Psoas muscle (tissue), 7 donors: ENCODE measurements at regions not wholly inside any gene's neighbourhood (a gene's known extent, or its start where the extent isn't known, plus 50 kb on each side); places are given as distances from the start of the nearest gene placed in this dataset.

Source experiments
- ATAC-seq, 4 donors: fragments of 200-7000 bp; cut with Tn5 transposase; one replicate each; pipeline ENCODE4 v1.9.1; 2020; ENCODE audit warnings: moderate library complexity in 3 of 4, mild to moderate bottlenecking in 2 of 4
- DNase-seq, 2 donors: peaks; one replicate each; pipeline ENCODE4 v3.0.0-alpha.2; 2020
- H3K27ac ChIP-seq: fragments of 200-600 bp; one replicate; pipeline ENCODE4 v1.8.0; 2022
- H3K27me3 ChIP-seq, 3 donors: fragments of 200-600 bp in 1 of 3; one replicate each; pipeline versions ENCODE4 v1.6.1 to v1.8.0; 2013 to 2022; ENCODE audit warnings: low read length in 2 of 3, mild to moderate bottlenecking in 2 of 3, moderate library complexity in 1 of 3; ENCODE audit not compliant: insufficient read depth in 3 of 3
- H3K36me3 ChIP-seq, 2 donors: fragments of 200-600 bp in 1 of 2; one replicate each; pipeline versions ENCODE4 v1.6.1 to v1.8.0; 2013 to 2022; ENCODE audit warnings: low read depth in 1 of 2, mild to moderate bottlenecking in 1 of 2, moderate library complexity in 1 of 2; ENCODE audit not compliant: insufficient read depth in 1 of 2
- H3K4me1 ChIP-seq: fragments of 200-600 bp; one replicate; pipeline ENCODE4 v1.8.0; 2022
- H3K4me3 ChIP-seq: fragments of 200-600 bp; one replicate; pipeline ENCODE4 v1.8.0; 2022; ENCODE audit warnings: mild to moderate bottlenecking
- H3K9me3 ChIP-seq: fragments of 200-600 bp; one replicate; pipeline ENCODE4 v1.8.0; 2022
- WGBS, 3 donors: extraction: QIAGEN DNeasy Blood & Tissue Kit; methylation state at CpG; one replicate each; pipeline versions ENCODE4 v1.1.6 to v1.1.7; 2013; 5-methylcytosine and 5-hydroxymethylcytosine counted together
- intact Hi-C, 2 donors: fragments of 100-400 bp; cut with DNase I; formaldehyde crosslinking; loops; one replicate each; pipeline versions ENCODE4 v1.11.0 to v1.14.2; 2022
- TF ChIP-seq, protein P1 (sequence below): fragments of 200-600 bp; IDR thresholded peaks from one replicate; pipeline ENCODE4 v1.8.0; 2022; ENCODE audit warnings: antibody characterized with exemption
- donor health status: healthy with polysubstance abuse.
- donor health status: DM: no; HTN: no; CAD: no; lungs with moderate emphysema.
- donor health status: Bipolar disorder and iron deficiency.
- donor health status: healthy.
- donor health status: DM: yes; HTN: yes; CAD: no.
- donor health status: DM: no; HTN: no; CAD: no.
- donor health status: DM: yes; HTN: yes; CAD: no.

DNA sequence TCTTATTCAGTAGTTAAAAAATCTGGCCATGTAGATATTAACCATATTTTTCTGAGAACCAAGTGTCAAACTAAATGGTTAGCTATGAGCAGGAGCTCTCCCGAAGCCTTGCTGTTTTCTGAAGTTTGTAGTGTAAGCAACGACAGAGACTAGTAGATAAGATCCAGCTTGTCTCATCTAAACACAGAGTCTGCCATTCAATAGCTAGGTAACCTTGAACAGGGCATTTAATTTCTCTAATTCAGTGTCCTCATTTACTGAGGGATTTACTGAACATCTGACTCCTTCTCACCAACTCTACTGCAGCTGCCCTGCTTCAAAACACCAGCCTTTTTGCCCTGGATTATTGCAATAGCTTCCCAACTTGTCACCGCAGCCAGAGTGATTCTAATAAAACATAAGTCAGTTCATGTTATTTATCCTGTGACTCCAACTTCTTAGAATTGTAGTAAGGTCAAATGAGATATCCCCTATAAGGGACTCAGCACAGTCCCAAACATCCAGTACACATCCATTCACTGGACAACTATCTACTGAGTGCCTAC lies 337.0 kb downstream of the PLK2 start:
- TF ChIP-seq, protein P1, sequence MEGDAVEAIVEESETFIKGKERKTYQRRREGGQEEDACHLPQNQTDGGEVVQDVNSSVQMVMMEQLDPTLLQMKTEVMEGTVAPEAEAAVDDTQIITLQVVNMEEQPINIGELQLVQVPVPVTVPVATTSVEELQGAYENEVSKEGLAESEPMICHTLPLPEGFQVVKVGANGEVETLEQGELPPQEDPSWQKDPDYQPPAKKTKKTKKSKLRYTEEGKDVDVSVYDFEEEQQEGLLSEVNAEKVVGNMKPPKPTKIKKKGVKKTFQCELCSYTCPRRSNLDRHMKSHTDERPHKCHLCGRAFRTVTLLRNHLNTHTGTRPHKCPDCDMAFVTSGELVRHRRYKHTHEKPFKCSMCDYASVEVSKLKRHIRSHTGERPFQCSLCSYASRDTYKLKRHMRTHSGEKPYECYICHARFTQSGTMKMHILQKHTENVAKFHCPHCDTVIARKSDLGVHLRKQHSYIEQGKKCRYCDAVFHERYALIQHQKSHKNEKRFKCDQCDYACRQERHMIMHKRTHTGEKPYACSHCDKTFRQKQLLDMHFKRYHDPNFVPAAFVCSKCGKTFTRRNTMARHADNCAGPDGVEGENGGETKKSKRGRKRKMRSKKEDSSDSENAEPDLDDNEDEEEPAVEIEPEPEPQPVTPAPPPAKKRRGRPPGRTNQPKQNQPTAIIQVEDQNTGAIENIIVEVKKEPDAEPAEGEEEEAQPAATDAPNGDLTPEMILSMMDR: no peak
- ATAC-seq (no peak), DNase-seq (no peak)
- Histone ChIP-seq H3K27me3 (no peaks in the 10 kb centered on the region), H3K27ac (no peak overlapping the region), H3K36me3 (no peaks in the 10 kb centered on the region), H3K4me1 (peaks cover 13% of the 10 kb centered on the region), H3K4me3 (no peak overlapping the region), H3K9me3 (no peaks in the 10 kb centered on the region)
- 61 to 80% (median 64%) methylated on average over 3 of the region's 3 CpGs for WGBS, 3 donors
- intact Hi-C loops: no loop called here

DNA sequence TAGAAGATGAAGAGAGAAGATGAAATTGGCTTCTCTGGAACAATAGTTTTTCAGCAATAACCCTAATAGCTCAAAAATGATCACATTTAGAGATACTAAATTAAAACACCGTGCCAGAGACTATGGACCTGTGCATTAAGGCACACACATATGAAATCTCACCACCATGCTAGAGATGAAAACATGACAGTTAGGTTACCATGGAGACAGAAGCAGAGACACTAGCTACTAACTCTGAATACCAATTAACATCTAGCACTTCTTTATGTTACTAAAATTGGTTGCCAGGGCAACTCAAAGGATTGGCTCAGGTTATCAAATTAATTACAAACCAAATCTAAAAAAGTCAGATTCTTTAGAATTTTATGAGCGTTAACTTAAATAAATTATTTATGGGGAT lies 337.7 kb downstream of the PLK2 start:
- WGBS, 3 donors: 61 to 76% (median 61%) methylated on average over 2 of the region's 2 CpGs
- Histone ChIP-seq H3K4me1 (peaks cover 5% of the 10 kb centered on the region), H3K27me3 (no peaks in the 10 kb centered on the region), H3K9me3 (no peaks in the 10 kb centered on the region), H3K36me3 (no peaks in the 10 kb centered on the region), H3K4me3 (no peak overlapping the region), H3K27ac (no peak overlapping the region)
- TF ChIP-seq, protein P1: no peak
- no peak for DNase-seq
- ATAC-seq: no peak
- intact Hi-C loops: no loop called here

DNA sequence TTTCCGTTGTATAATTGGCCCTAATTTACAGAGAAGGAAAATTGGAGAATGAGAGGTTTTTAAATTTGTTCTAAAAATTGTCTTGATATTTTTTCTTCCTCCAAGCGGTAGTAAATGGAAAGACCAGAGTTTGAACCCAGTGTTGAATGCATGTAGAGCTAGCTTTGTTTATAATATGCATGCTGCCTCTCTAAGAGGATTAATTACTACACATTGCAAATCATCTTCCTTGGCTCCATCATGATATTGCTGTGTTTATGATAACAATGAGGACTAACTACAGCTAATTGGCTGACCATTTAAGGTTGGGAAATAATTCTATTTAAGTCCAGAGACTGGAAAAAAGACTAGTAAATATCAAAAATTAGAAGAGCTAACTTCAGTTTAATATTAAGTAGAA lies 338.5 kb downstream of the PLK2 start:
- DNase-seq (no peak), ATAC-seq (no peak)
- WGBS, 3 donors: 97 to 99% (median 97%) methylated on average over 2 of the region's 2 CpGs
- intact Hi-C loops: no loop called here
- H3K4me1 ChIP-seq: peaks cover 3% of the 10 kb centered on the region
- no peak overlapping the region for H3K27ac ChIP-seq
- H3K27me3 ChIP-seq: no peaks in the 10 kb centered on the region
- no peaks in the 10 kb centered on the region for H3K9me3 ChIP-seq
- TF ChIP-seq, protein P1: no peak
- no peak overlapping the region for H3K4me3 ChIP-seq
- H3K36me3 ChIP-seq: no peaks in the 10 kb centered on the region

DNA sequence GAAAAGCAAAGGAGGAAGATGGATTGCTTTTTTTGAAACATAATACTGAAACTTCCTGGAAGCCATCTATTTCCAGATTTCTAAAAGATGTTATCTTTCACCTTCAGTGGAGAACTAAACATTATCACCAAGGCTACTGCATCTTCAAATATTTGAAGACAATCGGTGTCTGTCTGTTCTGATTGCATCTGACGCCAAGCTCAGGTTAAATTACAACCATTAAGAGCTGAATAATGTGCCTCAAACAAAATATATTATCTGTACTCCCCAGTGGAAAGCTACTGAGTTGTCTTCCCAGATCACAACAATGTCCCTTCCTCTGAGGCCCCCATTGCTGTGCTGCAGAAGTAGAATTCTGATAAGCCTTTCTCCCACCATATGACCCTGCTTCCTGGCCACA lies 342.3 kb downstream of the PLK2 start:
- H3K36me3 ChIP-seq: no peaks in the 10 kb centered on the region
- H3K9me3 ChIP-seq: no peaks in the 10 kb centered on the region
- no peak overlapping the region for H3K4me3 ChIP-seq
- intact Hi-C loops: no loop called here
- 66 to 72% (median 67%) methylated on average over 2 of the region's 2 CpGs for WGBS, 3 donors
- ATAC-seq: no peak
- H3K27me3 ChIP-seq: no peaks in the 10 kb centered on the region
- no peak for DNase-seq
- H3K4me1 ChIP-seq: peaks cover 15% of the 10 kb centered on the region
- TF ChIP-seq, protein P1: no peak
- no peak overlapping the region for H3K27ac ChIP-seq

DNA sequence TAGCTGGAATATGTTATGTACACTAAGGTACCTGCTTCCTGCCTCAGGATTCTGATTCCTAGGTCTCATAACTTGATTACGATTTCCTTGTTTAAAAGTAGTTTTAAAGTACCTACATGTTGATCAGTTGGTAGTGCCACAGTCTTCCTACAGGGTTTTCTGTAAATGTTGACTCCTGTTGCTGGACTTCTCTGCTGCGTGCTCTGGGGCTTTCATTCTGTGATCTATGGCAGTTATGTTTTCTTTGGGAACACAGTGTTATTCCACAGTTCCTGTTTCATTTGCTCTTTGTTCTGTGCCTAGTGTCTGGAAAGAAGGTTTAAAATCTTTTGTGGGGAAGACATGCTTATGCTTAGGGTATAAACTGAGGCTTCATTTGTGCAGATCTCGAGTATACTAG lies 343.5 kb downstream of the PLK2 start:
- 76 to 92% (median 86%) methylated on average over 3 of the region's 3 CpGs for WGBS, 3 donors
- no peak for DNase-seq
- Histone ChIP-seq H3K36me3 (no peaks in the 10 kb centered on the region), H3K9me3 (no peaks in the 10 kb centered on the region), H3K27ac (no peak overlapping the region), H3K27me3 (no peaks in the 10 kb centered on the region), H3K4me1 (peaks cover 15% of the 10 kb centered on the region), H3K4me3 (no peak overlapping the region)
- intact Hi-C loops: no loop called here
- no peak for ATAC-seq
- TF ChIP-seq, protein P1: no peak
